OCI-M1 (cell line): ENCODE measurements at regions not wholly inside any gene's neighbourhood (a gene's known extent, or its start where the extent isn't known, plus 50 kb on each side); places are given as distances from the start of the nearest gene placed in this dataset.

Experiments used
- DNase-seq: peaks from one replicate; lab custom pipeline; 2025; lab: John Stamatoyannopoulos, UW

DNA sequence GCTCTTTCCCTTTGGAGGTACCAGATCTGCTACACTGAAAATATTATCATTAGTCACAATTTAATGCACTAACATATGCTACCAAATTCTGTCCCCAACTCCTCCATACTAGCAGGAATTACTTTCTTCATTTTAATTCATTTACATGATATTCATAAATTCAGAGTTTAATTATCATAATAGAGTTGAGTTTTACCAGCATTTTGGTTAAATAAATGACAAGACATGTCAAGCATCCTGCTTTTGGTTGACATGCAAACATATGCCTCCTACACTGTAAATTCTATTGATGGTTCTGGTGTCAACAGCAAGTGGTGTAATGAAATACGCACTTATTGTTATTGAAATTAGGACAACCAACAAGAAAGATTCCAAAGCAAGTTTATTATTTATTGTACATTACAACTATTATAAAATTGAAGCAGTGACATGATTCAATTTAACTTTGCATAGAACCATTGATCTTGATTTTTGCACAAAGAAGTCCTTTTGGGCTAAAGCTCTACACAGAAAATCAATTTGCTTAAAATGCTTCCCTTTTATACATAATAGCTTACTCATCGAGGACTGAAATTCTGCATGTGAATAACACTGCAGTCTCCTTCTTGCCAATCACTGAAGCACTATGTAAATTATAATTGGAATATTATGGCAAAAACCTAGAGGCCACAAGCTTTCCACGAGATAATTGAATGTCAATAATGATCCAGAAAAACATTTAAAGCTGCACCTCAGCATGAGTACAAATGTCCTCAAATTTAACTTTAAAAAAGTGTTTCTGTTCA, 728.6 kb upstream of the ADGRL2 start:
- DNase-seq, result no peak

DNA sequence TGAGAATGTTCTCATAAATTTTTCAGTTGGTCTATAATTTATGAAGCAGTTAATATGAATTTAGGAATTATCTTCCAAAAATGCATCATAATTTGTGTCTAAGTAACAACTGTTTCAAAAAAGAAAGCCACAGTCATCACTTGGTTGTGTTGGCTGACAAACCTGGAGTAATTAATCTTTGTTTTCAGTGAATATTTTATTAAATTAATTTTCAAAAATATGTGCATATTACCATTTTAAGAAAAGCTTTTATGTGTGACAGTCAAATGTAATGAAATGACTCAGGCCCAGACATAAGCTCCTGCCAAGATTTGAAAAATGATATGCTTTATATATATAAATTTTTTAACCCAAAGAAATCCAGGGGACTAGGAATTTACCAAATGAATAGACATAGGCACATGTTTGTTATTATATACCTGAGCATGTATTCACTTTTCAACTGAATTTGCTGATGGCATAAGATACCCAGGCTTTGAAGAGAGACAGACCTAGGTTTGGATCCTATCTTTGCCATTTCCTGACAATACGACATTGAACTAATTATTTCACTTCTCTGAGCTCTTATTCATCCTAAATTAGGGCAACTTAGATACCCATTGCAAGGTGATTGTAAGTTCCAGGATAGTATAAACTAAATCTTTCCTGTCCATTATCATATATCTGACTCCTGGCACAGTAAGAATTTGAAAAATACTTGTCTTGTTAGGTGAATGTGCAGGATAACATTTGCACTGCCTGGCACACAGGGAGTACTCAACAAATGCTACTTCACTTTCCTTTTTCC, 729.5 kb upstream of the ADGRL2 start:
- DNase-seq, result no peak

DNA sequence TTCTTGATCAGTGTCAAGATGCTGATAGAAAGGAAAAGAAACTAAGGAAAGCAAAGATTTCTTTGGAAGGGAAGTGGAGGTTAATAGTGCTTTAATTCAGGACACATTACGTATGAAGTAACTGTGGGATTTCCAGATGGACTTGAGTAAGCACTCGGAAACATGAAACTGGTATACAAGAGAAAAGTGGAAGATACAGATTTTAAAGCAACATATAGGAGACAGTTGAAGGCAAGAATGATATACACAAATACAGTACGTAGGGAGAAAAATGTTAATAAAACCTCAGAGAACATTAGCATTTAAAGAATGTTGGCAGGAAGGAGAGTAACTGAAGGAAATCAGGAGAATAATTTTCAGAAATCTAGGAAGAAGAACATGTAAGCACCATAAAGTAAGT, 730.9 kb upstream of the ADGRL2 start:
- no peak for DNase-seq

DNA sequence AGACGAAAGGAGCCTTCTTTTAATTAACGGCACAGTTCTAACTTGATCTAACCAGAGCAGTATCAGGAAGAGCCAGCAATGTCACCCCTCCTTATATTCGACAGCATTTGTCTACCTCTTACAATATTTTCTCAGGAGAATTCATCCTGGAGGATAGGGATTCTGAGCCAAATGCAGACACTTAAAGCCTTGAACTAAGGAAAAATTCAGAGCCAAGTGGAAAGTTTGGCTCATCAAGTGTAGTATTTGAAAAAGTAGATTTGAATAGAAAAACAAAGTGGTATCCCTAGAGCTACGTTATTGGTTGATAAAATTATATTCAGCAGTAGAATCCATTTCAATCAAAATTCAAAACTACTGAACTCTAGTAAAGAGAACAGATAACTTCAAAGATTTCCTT, 732.0 kb upstream of the ADGRL2 start:
- DNase-seq, result no peak

DNA sequence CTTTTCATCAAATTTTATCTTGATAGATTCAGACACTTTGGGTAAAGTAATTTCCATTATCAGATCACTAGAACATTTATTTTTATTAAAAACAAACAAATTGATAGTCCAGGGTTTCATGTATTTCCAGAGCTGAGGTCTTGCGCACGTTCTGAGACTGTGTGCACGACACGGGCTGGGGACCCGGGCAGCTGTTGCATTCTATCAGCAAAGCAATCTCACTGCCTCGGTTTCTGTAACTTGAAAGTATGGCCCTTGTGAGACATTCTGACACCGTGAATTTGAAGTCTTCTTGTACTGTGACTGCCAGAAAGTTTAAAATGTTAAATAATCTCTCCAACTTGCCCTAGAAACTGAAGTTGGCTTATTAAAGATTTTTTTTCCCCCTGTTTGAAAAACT, 746.9 kb upstream of the ADGRL2 start:
- no peak for DNase-seq

GRCh38 chr1:81052162-81052561, 748.6 kb upstream of the ADGRL2 start:
- no peak for DNase-seq

DNA sequence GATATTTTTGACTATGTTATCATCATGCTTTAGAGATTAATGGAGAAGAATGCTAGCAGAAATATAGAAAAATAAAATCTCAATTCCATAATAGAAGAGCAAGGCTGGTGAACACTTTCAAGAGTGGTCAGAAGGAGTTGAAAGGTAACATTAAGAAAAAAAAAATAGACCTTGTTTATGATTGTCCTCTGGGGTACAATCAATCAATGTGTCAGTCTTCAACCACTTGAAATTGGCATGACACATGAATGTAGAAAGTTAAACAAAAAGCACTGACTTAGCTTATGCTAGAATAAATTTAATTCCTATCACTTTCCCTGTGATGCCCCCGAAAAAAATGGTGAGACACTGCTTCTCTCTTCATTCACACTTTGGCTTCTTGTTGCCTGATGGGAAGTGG, 750.3 kb upstream of the ADGRL2 start:
- DNase-seq, result no peak

GRCh38 chr1:81044708-81045107, 756.0 kb upstream of the ADGRL2 start:
- no peak for DNase-seq

- no peak for DNase-seq
Observed at GRCh38 chr1:81042225-81042624, 758.5 kb upstream of the ADGRL2 start.

GRCh38 chr1:81034291-81034690, 766.4 kb upstream of the ADGRL2 start:
- DNase-seq, result no peak

- no peak for DNase-seq
Observed at GRCh38 chr1:81032973-81033425, 767.7 kb upstream of the ADGRL2 start.

- DNase-seq, result no peak
Observed at GRCh38 chr1:81032374-81032773, 768.4 kb upstream of the ADGRL2 start.

- no peak for DNase-seq
Observed at GRCh38 chr1:81030441-81030840, 770.3 kb upstream of the ADGRL2 start.

DNA sequence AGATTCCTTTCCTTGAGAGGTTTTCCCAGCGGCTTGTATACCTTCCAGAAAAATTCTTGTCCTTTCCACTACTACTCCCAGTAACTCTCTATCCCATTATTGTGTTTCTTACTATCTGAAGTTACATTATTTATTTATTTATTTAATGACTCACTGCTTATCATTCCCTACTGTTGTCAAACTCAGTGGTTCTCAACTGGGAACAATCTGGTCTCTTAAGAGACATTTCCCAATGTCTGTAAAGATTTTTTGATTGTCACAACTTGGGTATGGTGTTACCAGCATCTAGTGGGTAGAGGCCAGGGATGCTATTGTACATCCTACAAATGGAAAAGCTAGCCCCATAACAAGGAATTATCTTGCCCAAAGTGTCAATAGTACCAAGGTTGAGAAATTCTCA, 771.5 kb upstream of the ADGRL2 start:
- no peak for DNase-seq

- DNase-seq, result no peak
Observed at GRCh38 chr1:81023187-81023724, 777.5 kb upstream of the ADGRL2 start.

GRCh38 chr1:81021134-81021533, 779.6 kb upstream of the ADGRL2 start:
- no peak for DNase-seq

GRCh38 chr1:81020506-81020905, 780.2 kb upstream of the ADGRL2 start:
- no peak for DNase-seq

DNA sequence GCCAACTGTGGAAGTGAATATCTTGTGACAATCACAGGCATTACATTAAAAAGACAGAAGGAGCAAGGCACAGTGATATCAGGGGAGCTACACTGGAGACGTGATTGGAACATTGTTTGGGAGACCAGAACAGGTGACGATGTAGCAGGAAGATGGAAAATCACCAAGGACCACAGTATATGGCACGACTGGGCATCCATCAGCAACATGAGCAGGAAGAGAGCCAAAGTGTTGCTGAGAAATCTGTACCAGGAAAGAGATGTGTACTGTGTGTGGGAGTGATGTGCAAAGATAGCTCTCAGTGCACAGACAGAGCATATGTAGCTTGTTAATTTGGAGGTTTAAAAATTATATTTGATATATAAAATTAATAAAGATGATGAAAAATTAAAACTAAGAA, 790.6 kb upstream of the ADGRL2 start:
- no peak for DNase-seq

- no peak for DNase-seq
Observed at GRCh38 chr1:81008293-81008692, 792.4 kb upstream of the ADGRL2 start.

GRCh38 chr1:81007024-81007423, 793.7 kb upstream of the ADGRL2 start:
- no peak for DNase-seq

- no peak for DNase-seq
Observed at GRCh38 chr1:81006502-81006901, 794.2 kb upstream of the ADGRL2 start.

GRCh38 chr1:81004011-81004410, 796.7 kb upstream of the ADGRL2 start:
- DNase-seq, result no peak

- no peak for DNase-seq
Observed at GRCh38 chr1:80994934-80995333, 805.8 kb upstream of the ADGRL2 start.
